ELF-1 (cell line): ENCODE measurements at regions not wholly inside any gene's neighbourhood (a gene's known extent, or its start where the extent isn't known, plus 50 kb on each side); places are given as distances from the start of the nearest gene placed in this dataset.

Source experiments
- DNase-seq: peaks from one replicate; pipeline ENCODE4 v3.0.0-alpha.2; 2016; ENCODE audit warnings: low read depth, low spot score

- DNase-seq = no peak
Measured at GRCh38 chr14:25757364-25757763, 707.4 kb upstream of the STXBP6 start.

GRCh38 chr14:25756876-25757275 lies 706.9 kb upstream of the STXBP6 start:
- DNase-seq = no peak

GRCh38 chr14:25753130-25753529 lies 703.2 kb upstream of the STXBP6 start:
- DNase-seq = no peak

- no peak for DNase-seq
Measured at GRCh38 chr14:25750436-25750835, 700.5 kb upstream of the STXBP6 start.
